Suprapubic skin (tissue), 4 donors: ENCODE measurements at regions not wholly inside any gene's neighbourhood (a gene's known extent, or its start where the extent isn't known, plus 50 kb on each side); places are given as distances from the start of the nearest gene placed in this dataset.

Source experiments
- EP300 ChIP-seq: sonication (generic); formaldehyde crosslinking; IDR thresholded peaks from one replicate; pipeline ENCODE4 v1.6.1; 2017; ENCODE audit warnings: antibody characterized with exemption
- POLR2AphosphoS5 ChIP-seq, 3 donors: sonication (generic); formaldehyde crosslinking; IDR thresholded peaks; one replicate each; pipeline ENCODE4 v1.6.1; 2017; ENCODE audit warnings: antibody characterized with exemption in 3 of 3

DNA sequence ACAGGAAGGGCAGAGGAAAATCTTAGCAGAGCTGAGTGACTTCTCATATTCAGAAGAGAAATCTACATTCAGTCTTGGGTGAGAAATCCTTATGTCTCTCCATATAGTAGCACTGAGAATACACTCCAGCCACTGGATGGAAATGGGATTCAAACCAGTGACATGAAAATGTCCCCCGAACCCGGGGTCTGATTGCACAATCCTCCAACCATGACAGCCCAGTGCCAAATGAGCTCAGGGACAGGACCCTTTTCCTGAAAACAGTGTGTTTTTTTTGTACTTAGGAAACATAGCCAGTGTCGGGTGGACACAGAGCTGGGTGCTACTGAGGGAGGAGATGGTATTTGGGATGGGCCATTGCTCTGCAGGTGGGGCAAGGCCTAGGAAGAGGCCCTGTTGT lies 185.6 kb downstream of the CXCL12 start:
- TF ChIP-seq POLR2AphosphoS5 (IDR thresholded peaks at IDR 0.05) (no peak), EP300 (no peak)
